OCI-LY7 (cell line): ENCODE measurements at regions not wholly inside any gene's neighbourhood (a gene's known extent, or its start where the extent isn't known, plus 50 kb on each side); places are given as distances from the start of the nearest gene placed in this dataset.

Experiments
- BruUV-seq: library from RNA; stranded (reverse); fragments of 400-500 nt; replicated peaks from 2 replicates; lab custom pipeline; 2021; lab: Mats Ljungman, UMichigan
- CTCF ChIA-PET: fragments of 300-600 bp; sonication (Branson Sonifier 250); formaldehyde crosslinking; loops from one replicate; lab custom pipeline; 2022; ENCODE audit warnings: antibody characterized with exemption; ENCODE audit not compliant: unreplicated experiment; lab: Charles Lee
- POLR2A ChIA-PET: fragments of 300-600 bp; sonication (Branson Sonifier 250); formaldehyde crosslinking; loops from one replicate; lab custom pipeline; 2022; ENCODE audit warnings: antibody characterized with exemption; lab: Charles Lee
- DNase-seq: peaks from one replicate; pipeline ENCODE4 v3.0.0-alpha.2; 2015; ENCODE audit warnings: low spot score
- H2AFZ ChIP-seq: fragments of 200-600 bp; sonication (generic), shearing (Covaris generic); 2 replicates; pipeline ENCODE4 v1.6.1; 2014; ENCODE audit warnings: mild to moderate bottlenecking, antibody characterized with exemption, low read length, moderate library complexity
- H3K27ac ChIP-seq: fragments of 200-600 bp; sonication (generic); 2 replicates; pipeline ENCODE4 v1.5.1; 2014; ENCODE audit warnings: mixed run types, low read depth, mild to moderate bottlenecking, moderate library complexity, low read length, inconsistent platforms; ENCODE audit not compliant: poor library complexity, severe bottlenecking
- H3K36me3 ChIP-seq: fragments of 200-600 bp; sonication (generic); 2 replicates; pipeline ENCODE4 v1.6.1; 2014; ENCODE audit warnings: mild to moderate bottlenecking, antibody characterized with exemption, low read length, moderate library complexity, mixed read lengths; ENCODE audit not compliant: insufficient read depth
- H3K4me1 ChIP-seq: fragments of 200-600 bp; sonication (generic); 2 replicates; pipeline ENCODE4 v1.5.1; 2014; ENCODE audit warnings: mild to moderate bottlenecking, low read length; ENCODE audit not compliant: insufficient read depth, poor library complexity, severe bottlenecking
- H3K4me2 ChIP-seq: fragments of 200-600 bp; sonication (generic); 2 replicates; pipeline ENCODE4 v1.6.1; 2014; ENCODE audit warnings: mild to moderate bottlenecking, low read length
- H3K4me3 ChIP-seq: fragments of 200-600 bp; sonication (generic); 2 replicates; pipeline ENCODE4 v1.5.1; 2014; ENCODE audit warnings: mild to moderate bottlenecking, low read depth, low read length; ENCODE audit not compliant: poor library complexity, severe bottlenecking
- H3K79me2 ChIP-seq: fragments of 200-600 bp; sonication (generic); 2 replicates; pipeline ENCODE4 v1.6.1; 2016; ENCODE audit warnings: low read depth, mild to moderate bottlenecking, low read length, moderate library complexity, mixed read lengths; ENCODE audit not compliant: insufficient read depth
- H3K9me2 ChIP-seq: fragments of 200-600 bp; sonication (generic); 2 replicates; pipeline ENCODE4 v1.6.1; 2016; ENCODE audit warnings: mild to moderate bottlenecking, low read length, mixed read lengths; ENCODE audit not compliant: insufficient read depth
- H3K9me3 ChIP-seq: fragments of 200-600 bp; sonication (generic); 2 replicates; pipeline ENCODE4 v1.6.1; 2014; ENCODE audit warnings: mild to moderate bottlenecking, mixed run types, low read length, mixed read lengths
- H4K20me1 ChIP-seq: fragments of 200-600 bp; sonication (generic); 2 replicates; pipeline ENCODE4 v1.6.1; 2014; ENCODE audit warnings: mild to moderate bottlenecking, antibody characterized with exemption, low read length, moderate library complexity, mixed read lengths; ENCODE audit not compliant: insufficient read depth
- EZH2phosphoT487 ChIP-seq: fragments of 200-600 bp; sonication (generic); IDR thresholded peaks from 2 replicates; pipeline ENCODE4 v1.6.1; 2018; ENCODE audit warnings: low read depth, borderline replicate concordance, mild to moderate bottlenecking, mixed run types, antibody characterized with exemption, low read length, moderate library complexity, mixed read lengths
- intact Hi-C: fragments of 100-400 bp; cut with micrococcal nuclease; formaldehyde crosslinking; loops from one replicate; pipeline ENCODE4 v1.10.0; 2022; ENCODE audit not compliant: unreplicated experiment
- TF ChIP-seq, protein P1 (sequence below): fragments of 200-600 bp; sonication (generic); conservative IDR thresholded peaks from 2 replicates; pipeline ENCODE4 v1.5.1; 2014; ENCODE audit warnings: mild to moderate bottlenecking, antibody characterized with exemption, low read length, moderate library complexity, mixed read lengths

DNA sequence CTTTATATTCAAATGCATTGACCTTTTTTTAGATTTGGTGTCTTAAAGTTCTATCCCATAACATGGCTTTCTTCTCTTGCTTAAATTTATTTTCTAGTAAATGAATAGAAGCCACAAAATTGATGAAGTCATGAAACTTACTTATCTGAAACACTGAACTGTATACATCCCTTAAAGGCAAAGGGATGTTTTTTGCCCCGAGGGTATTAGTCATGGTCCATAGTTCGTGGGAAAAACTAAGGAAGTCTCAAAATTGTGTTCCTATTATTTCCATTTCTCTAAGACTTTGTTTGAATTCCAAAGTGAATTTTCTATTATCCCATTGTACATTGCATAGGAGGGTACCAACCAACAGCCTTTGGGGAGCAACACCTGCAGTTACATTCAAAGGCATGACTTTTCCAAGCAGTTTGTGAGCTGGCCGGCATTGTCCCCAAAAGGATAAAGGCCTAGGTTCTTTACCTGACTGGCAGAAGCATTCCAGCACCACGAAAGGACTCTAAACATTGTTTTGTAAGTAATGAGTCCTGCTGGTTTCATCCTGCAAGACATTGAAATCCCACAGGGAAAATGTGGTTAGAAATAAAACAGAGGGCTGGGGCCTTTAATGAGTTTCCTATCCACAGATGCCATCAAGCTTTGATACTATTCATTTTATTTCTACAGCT lies 473.5 kb downstream of the PRKD1 start:
- Histone ChIP-seq H2AFZ (no peak overlapping the region), H4K20me1 (no peaks in the 10 kb centered on the region), H3K4me1 (no peaks in the 10 kb centered on the region), H3K4me2 (no peak overlapping the region), H3K4me3 (no peak overlapping the region), H3K9me2 (no peaks in the 10 kb centered on the region), H3K27ac (no peak overlapping the region), H3K36me3 (no peaks in the 10 kb centered on the region), H3K9me3 (0 out of 2 replicates have a peak, but pooled peaks cover 5% of the 10 kb centered on the region), H3K79me2 (no peaks in the 10 kb centered on the region)
- POLR2A ChIA-PET, result no interaction called here
- intact Hi-C loops, result no loop called here
- TF ChIP-seq, protein P1, sequence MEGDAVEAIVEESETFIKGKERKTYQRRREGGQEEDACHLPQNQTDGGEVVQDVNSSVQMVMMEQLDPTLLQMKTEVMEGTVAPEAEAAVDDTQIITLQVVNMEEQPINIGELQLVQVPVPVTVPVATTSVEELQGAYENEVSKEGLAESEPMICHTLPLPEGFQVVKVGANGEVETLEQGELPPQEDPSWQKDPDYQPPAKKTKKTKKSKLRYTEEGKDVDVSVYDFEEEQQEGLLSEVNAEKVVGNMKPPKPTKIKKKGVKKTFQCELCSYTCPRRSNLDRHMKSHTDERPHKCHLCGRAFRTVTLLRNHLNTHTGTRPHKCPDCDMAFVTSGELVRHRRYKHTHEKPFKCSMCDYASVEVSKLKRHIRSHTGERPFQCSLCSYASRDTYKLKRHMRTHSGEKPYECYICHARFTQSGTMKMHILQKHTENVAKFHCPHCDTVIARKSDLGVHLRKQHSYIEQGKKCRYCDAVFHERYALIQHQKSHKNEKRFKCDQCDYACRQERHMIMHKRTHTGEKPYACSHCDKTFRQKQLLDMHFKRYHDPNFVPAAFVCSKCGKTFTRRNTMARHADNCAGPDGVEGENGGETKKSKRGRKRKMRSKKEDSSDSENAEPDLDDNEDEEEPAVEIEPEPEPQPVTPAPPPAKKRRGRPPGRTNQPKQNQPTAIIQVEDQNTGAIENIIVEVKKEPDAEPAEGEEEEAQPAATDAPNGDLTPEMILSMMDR, result no peak
- no peak for TF ChIP-seq EZH2phosphoT487
- BruUV-seq, result no TSS peak
- CTCF ChIA-PET, result no interaction called here
- no peak for DNase-seq

DNA sequence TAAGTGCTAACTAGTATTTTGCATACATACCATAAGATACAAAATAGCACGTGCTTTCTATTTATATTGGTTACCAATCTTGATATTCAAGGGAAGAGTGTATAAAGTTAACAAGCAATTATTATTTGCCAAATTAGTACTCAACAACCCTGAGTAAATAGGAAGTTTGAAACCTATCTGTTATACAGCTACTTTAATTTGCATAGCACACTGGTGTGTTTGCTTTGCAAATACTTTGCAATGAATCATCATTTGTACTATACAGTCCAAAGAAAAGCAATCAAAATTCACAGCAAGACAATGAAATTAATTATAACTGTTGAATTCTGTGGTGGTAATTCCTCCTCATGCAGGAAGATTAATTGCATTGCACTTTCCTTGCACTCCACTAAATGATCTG lies 469.1 kb downstream of the PRKD1 start:
- H3K27ac ChIP-seq, result no peak overlapping the region
- no peak overlapping the region for H3K4me3 ChIP-seq
- no peak for DNase-seq
- intact Hi-C loops, result no loop called here
- 0 out of 2 replicates have a peak, but pooled peaks cover 5% of the 10 kb centered on the region for H3K9me3 ChIP-seq
- POLR2A ChIA-PET, result no interaction called here
- H3K4me2 ChIP-seq, result no peak overlapping the region
- no TSS peak for BruUV-seq
- H3K4me1 ChIP-seq, result no peaks in the 10 kb centered on the region
- no peaks in the 10 kb centered on the region for H3K36me3 ChIP-seq
- H4K20me1 ChIP-seq, result no peaks in the 10 kb centered on the region
- CTCF ChIA-PET, result no interaction called here
- H2AFZ ChIP-seq, result no peak overlapping the region
- no peaks in the 10 kb centered on the region for H3K9me2 ChIP-seq
- TF ChIP-seq, protein P1, result no peak
- no peak for TF ChIP-seq EZH2phosphoT487
- no peaks in the 10 kb centered on the region for H3K79me2 ChIP-seq

DNA sequence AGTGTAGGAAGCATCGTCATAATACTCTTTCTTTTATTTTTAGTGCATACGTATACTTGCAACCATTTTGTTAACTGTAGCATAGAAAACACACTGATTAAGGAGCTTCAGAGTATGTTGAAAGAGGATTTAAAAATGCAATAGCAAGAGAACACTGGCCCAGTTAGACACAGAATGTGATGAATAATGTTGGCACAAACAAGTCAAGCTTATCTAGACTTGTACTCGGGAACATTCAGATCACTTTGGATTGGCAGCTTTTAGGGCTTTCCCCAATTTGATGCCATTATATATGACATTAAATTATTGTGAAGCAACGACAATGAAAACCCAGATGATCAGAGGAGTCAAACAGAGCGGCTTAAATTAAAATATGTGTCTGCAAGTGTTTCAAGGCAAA lies 468.1 kb downstream of the PRKD1 start:
- Histone ChIP-seq H3K4me1 (no peaks in the 10 kb centered on the region), H3K79me2 (no peaks in the 10 kb centered on the region), H3K4me3 (no peak overlapping the region), H3K9me3 (0 out of 2 replicates have a peak, but pooled peaks cover 5% of the 10 kb centered on the region), H4K20me1 (no peaks in the 10 kb centered on the region), H3K27ac (no peak overlapping the region), H3K36me3 (no peaks in the 10 kb centered on the region), H3K4me2 (no peak overlapping the region), H2AFZ (no peak overlapping the region), H3K9me2 (no peaks in the 10 kb centered on the region)
- CTCF ChIA-PET, result no interaction called here
- POLR2A ChIA-PET, result interaction anchor here (0.6 to 0.9 kb wide), 2 partner anchors 11 to 17 kb away, joined by 4 to 6 read pairs; no protein-coding TSS in a partner anchor
- DNase-seq, result no peak
- TF ChIP-seq, protein P1, result no peak
- TF ChIP-seq EZH2phosphoT487, result no peak
- BruUV-seq, result no TSS peak
- intact Hi-C loops, result no loop called here
